ENCODE measurements at regions not wholly inside any gene's neighbourhood (a gene's known extent, or its start where the extent isn't known, plus 50 kb on each side); places are given as distances from the start of the nearest gene placed in this dataset.
A peak's percentile ranks its signal among the peaks of the same experiment; 100 is the strongest.
"Not testable (repeated sequence)": the region's sequence is repeated elsewhere in the genome, so short reads cannot be mapped to it uniquely, and the experiment has no call there.

DNA sequence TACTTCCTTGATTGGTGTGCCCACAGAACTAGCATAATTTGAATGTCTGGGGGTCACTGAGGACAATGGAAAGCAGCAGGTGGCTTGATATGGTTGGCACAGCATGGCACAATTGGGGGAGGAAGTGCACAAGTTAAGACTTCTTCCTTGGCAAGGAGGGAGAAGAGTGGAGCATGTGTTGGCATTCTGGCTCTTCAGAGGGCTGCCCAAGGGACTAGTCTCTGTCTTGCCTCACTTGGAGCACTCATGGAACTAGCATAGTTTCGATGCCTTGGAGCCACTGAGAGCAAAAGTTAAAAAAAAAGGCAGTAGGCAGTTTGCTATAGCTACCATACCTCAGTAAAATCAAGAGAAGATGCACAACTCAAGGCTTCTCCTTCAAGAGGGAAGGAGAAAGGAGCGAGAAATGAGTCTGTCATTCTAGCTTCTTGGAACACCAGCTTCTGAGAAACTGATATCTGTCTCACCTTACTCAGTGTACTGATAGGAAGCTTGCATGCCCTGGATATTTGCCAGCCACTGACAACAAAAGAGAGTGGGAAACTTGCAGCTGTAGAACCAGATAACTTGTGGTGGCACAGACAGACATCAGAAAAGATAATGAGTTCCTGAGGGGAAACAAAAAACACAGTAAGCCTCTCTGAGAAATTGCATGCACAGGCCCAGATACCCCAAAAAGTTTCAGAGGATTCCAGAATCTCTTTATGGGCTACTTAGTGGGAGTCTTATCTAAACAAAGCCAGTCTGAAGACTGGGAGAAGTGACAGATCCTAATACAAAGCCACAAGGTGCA lies 207.5 kb upstream of the SAMSN1 start:
- DNase-seq = no peak

DNA sequence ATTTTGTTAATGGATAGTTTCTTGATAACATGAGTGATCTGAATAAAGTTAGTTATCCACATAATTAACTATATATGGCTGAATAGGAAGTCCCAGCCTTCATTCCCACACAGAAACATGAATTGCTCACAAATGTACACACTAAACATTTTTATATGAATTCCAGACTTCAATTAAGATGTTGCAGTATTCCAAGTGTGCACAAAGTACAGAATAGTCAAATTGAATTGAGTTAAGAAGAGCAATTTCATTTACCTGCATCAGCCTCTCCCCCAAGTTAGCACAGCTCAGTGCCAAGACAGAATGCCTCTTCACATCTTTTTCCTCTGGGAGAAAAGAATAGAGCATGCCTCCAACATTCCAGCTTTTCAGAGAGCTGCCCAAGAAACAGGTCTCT lies 207.0 kb upstream of the SAMSN1 start:
- DNase-seq = no peak

DNA sequence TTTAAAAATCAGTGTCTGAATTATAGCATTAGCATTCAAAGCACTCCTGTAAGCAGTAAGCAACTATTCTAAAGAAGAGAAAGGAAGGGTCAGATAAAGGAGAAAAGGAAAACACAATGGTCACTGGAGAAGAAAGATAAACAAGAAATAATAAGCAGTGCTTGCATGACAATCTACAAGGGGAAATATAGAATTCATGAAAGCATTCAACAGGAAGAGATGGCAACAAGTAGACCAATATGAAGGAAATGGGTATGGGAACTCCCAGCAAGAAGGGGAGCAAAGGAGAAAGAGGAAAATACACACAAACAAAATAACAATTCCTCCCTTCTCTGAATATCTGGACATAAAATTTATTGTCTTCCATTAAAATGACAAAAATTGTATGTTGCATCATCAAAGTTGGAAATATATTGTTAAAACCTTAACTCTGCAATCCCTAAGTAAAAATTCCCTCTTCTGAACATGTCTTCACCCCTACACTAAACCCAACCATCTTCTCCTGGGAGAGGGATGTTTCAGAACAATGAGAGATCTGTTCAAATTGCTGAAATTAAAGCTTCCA lies 206.3 kb upstream of the SAMSN1 start:
- DNase-seq = no peak

DNA sequence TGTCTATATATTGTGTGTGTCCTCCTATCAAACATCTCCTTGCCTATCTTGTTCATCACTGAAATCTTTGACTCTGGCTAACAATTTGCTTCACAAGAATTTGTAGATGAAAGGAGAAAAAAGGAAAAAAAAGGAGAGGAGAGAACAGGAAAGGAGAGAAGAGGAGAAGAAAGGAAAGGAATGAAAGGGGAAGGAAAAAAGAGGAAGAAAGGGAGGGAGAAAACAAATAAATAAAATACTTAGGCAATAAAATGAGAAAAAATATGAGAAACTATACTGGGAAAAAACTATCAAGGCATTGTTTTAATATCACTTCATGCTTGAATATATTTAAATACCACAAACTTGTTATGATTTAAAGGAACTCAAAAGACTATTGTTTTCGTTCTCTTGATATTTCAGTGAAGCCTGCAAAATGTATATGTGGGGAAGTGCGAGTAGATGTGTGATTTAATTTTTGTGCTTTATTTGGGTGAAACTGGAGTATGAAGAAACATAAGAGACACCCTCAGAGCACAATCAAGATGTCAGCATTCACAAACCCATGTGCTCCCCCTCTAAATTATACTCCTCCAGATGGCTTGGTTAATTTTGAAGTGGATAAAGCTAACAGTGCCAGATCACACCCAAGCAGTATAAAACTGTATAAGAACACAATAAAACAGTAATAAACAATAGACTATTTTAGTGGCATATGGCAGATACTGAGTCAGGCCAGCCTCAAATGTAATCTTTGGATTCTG lies 205.7 kb upstream of the SAMSN1 start:
- DNase-seq = no peak

DNA sequence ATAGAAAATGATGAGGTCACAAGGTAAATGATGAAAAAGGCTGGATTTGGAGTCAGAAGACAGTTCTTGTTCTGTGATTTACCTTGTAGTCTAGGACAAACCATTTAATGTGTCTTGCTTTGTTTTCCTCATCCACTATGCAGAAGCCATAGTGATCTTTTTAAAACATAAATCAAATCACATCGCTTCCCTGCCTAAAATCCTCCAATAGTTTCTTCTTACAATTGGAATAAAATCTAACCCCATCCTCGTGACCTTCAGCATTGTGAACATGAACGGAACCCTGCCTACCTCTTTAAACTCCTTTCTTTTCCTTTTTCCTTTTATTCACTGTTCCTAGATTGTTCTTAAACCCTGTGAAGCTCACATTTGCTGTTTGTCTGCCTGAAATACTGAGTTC lies 204.9 kb upstream of the SAMSN1 start:
- DNase-seq = no peak

DNA sequence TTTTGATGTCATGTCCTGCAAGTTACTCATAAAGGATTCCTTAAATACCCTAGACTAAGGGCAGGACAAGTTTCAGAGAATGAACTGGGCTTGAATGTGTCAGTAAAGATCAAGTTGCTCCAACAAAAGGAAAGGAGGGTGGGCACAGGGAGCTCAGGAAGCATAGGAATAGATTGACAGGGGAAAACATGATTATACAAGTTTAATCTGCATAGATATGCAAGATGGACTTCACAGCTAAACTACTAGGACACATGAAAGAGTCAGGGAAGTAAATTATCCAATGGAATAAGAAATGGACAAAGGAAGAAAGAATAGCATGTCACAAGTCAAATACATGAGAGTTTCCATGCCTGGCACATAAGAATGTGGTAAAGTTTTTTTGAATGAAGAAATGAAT lies 203.9 kb upstream of the SAMSN1 start:
- no peak for DNase-seq

DNA sequence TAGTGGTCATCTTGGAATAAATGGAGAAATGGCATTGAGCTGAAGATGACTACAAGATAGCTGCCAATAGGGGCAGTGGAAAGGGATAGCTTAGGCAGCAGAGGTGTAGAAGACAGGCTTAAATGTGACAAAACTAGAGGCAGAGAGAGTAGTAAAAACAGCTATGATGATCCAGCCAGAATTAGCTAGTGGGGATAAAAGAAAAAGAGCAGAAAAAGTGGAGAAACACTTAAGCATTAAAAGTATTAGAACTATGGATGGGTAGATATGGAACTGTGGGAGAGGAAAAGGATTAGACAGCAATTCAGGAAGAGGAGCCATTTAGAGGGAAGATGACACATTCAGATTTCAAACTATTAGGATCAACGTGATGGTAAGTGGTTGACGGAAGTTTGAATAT lies 202.5 kb upstream of the SAMSN1 start:
- no peak for DNase-seq

DNA sequence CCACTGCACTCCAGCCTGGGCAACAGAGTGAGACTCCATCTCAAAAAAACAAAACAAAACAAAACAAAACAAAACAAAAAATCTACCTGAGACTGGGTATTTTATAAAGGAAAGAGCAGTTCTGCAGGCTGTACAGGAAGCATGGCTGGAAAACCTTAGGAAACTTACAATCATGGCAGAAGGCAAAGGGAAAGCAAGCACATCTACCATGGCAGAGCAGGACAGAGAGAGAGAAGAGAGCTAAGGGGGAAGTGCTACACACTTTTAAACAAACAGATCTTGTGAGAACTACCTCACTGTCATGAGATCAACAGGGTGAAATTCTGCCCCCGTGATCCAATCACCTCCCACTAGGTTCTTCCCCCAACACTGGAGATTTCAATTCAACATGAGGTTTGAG lies 198.3 kb upstream of the SAMSN1 start:
- DNase-seq = no peak

DNA sequence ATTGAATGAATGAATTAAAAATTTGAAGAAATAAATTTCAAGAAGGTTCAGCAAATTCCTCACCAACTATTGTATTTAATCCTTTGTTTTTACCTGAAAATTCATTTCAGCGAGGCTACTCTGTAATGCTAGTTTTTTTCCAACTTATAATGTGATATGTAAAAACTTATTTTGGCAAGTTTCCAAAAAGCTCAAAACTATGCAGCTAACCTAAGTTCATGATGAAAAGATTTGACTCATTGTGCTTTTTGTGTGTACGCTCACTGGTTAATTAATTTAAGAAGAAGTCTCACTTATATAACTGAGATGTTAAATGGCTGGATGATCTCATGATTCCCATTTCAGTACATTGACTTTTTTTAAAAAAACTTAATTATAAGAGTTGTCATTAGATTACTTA lies 196.0 kb upstream of the SAMSN1 start:
- DNase-seq = no peak

DNA sequence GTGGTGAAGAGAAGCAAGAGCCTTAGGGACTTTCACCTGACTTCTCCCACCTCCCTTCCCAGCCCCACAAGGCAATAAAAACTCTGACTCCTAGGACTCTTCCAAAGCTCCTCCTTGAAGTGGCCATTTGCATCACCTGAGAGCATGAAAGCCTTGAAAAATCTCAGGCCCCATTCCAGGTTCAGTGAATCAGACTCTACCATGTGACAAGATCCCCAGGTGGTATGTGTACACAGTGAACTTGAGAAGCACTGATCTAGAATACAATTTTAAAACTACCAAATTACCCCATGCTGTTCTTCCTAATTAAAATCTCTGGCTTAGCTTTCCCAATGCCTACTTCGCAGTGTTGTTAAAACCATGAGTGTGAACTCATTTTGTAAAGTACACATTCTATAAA lies 195.1 kb upstream of the SAMSN1 start:
- DNase-seq = no peak

DNA sequence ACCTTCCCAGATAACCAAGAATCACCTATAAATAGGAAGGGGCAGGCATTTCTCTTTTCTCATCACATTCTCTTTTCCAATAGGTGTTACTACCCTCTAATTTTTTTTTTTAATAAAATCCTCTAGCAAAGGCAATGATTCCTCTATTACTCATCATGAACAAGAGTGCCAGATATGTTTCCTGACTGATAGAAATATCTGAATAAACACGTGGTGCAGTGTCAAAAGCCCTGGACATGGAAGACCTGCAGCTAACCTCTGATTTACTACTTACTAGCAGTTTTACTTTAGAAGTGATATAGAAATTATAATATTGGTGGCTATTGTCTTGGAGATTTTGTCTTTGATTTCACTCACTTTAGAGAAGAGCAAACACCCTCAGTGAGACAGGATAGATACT lies 194.6 kb upstream of the SAMSN1 start:
- no peak for DNase-seq

DNA sequence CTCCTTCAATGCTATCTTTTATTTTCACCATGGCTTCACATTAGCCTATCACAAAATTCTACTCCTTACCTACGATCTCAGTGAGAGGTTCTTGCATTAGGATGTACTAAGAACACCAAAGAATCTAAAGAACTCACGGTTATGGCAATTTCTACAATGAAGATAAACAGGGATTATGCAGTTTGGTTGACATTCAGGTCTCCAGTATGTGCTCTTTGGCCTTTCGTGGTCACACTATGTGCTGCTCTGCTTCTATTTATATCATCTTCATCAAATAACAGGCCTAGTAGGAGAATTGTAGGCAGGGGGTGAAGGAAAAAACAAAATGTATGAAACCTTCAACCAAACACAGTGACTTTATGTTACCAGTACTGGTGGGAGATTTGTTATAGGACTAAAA lies 194.0 kb upstream of the SAMSN1 start:
- no peak for DNase-seq

DNA sequence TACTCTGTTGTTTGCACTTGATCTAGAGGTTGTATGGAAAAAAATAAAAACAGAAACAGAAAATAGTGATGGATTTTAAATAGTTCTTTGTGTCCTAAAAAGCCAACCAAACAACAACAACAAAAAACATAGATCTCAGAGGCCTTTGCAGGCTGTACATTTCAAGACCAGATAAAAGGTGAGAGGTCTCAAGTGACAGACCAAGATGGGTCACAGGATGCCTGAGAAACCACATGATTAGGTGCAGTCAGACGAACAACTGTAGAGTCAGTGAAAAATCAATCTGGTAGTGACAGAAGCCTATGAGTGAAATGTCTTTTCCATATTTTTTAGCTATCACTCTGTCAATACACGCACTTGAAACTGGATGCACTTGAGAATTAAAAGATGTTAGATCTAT lies 193.5 kb upstream of the SAMSN1 start:
- no peak for DNase-seq

DNA sequence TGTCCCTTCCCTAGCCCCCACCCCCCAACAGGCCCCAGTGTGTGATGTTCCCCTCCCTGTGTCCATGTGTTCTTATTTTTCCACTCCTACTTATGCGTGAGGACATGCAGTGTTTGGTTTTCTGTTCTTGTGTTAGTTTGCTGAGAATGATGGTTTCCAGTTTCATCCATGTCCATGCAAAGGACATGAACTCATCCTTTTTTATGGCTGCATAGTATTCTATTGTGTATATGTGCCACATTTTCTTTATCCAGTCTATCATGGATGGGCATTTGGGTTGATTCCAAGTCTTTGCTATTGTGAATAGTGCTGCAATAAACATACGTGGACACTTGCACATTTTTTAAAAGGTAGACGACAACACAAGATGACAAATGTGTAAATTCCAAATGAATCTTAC lies 192.5 kb upstream of the SAMSN1 start:
- not testable (repeated sequence) for DNase-seq

DNA sequence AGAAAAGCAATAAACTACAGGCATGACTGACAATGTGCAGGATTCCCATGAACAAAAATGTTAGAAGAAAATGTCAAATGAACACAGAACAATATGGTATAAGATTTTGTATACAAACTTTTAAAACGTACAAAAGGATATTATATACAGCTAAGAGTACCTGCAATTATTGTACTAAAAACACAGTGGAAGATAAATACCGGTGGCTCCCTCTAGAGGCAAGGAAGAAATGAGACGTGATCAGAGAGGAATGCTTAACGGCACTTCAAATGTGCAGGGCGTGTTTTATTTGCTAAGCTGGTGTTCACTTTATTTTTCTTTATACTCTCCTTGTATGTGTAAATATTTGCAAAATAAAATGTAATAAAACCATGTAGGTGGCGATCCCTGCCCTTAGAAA lies 191.8 kb upstream of the SAMSN1 start:
- DNase-seq = peak; percentile 16

DNA sequence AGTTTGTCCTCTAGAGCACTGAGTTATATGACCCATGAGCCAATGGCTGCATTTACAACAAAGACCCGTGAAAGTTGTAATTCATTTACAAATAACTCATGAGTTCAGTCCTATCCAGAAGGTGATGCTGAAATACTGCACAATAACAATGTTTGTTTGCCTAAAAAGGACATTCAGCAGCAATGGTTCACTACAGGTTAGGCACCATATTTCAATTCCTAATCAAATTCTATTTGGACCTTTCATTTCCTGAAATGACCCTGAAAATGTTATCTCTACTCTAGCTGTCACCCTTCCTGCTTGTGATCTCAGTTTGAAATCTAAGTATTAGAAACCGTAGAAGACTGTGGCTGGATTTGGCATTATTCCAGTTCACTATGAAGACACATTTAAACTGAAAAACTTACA lies 191.2 kb upstream of the SAMSN1 start:
- DNase-seq = no peak

DNA sequence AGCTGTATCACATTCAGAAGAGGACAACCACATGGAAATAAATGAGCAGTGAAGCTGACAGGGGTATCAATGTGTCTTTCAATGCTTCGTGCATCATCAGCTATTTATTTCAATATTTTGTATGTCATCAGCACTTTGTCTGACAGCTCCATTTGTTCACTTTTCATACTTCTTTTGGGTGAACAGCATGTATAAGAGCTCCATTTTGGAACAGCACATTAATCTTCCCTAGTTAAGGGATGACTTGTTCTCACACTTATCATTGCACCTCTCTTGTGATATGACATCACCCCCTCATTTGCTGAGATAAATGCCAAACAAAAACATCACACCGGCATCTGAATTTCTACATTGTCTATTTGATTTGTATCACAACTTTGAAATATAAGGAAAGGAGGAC lies 190.6 kb upstream of the SAMSN1 start:
- DNase-seq = no peak

DNA sequence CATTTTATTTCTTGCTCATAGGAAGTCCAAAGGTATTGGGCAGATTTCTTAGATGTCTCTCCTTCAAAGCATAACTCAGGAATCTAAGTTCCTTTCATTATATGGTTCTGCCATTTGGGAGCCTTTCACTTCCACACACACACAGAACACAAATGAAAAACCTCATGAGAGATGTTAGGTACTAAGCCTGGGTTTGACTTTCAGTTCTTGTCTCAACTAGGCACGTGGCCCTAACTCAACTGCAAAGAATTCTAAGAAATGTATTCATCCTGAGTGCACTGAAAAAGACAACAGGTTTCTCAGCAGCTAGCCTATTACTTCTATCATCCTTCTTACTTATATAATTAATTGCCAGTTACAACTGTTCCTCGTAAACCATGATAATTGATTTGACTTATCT lies 190.0 kb upstream of the SAMSN1 start:
- DNase-seq = no peak

DNA sequence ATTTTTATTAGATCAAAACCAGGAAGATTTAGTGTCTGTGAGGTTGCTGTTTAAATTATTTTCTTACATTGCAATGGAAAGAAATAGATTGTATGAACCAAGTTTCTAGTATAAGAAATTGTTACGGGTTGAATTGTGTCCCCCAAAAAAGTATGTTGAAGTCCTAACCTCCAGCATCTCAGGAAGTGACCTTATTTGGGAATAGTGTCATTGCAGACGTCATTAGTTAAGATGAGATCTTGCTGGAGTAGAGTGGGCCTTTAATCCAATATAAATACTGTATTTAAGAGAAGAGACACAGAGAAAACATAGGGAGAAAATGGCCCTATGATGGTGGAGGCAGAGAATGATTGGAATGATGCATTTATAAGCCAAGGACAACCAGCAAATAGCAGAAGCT lies 188.7 kb upstream of the SAMSN1 start:
- DNase-seq = no peak

DNA sequence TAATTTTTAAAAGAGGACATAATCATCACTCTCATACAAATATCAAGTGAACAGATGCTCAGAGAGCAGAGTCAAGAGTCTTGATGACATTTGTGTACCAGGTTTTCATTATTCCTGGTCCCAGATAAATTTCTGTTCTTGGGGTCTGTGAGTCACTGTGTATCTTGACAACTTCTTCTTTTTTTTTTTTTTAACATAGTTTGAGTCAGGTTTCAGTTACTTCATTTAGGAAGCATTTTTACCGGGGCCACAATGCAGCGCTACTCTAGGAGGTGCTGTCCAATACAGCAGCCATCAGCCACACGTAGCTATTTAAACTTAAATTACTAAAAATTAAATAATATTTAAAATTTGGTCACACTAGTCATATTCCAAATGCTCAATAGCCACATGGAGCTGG lies 188.1 kb upstream of the SAMSN1 start:
- DNase-seq = no peak

DNA sequence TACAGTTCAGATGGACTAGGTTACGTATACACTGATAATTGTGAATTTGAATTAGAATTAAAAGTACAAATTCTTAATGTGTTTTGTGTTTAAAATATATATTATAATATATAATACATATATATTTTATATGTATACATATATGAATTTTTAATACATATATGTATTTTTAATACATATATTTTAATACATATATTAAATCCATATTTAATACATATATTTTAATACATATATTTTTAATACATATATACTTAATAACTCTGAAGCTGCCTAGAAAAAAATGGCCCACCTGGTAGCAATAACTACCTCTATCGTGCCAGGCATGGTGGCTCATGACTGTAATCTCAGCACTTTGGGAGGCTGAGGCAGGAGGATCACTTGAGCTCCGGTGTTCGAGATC lies 179.1 kb upstream of the SAMSN1 start:
- no peak for DNase-seq

DNA sequence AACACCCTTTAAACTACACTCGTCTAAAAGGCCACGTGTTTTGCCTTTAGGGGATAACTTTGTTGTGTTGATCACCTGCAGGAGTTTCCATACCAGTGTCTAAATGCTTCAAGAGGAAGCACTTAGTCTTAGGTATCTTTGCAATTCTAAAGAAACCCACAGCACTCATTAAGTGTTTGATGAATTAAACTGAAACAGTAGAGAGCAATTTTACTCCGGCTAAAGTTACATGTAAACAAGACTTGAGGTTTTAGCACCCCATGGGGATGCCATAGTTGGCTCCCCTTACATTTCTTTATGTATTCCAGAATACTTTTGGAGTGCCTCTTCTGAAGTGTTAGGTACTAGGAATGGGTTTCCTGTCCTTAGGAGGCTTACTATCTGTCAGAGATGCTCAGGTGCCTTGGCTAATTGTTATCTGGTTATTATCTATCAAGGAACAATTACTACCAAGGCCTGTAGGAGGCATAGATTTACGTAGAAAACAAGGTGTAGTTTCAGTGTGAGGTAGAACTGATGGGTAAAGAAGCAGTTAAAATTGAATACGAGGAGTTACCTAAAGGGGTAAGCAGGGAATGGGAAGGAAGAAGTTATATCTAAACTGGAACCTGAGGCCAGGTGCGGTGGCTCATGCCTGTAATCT lies 176.8 kb upstream of the SAMSN1 start:
- DNase-seq = no peak

DNA sequence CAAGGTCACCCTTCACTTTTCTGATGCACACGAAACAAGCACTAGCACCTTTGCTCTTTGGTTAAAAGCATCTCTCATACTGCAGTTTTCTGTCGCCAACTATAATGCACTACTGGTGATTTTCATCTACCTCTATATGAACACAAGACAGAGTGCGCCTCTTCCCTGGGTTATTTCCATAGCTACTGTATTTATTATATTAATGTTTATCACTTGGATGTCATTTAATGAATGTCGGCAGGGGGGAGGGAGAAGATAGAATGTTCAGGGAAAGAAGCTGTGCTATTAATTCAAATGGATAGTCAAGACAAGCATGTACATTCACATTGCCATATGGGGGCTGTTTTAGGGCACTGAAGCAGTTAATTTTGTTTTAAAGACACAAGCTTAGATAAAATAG lies 174.1 kb upstream of the SAMSN1 start:
- no peak for DNase-seq

DNA sequence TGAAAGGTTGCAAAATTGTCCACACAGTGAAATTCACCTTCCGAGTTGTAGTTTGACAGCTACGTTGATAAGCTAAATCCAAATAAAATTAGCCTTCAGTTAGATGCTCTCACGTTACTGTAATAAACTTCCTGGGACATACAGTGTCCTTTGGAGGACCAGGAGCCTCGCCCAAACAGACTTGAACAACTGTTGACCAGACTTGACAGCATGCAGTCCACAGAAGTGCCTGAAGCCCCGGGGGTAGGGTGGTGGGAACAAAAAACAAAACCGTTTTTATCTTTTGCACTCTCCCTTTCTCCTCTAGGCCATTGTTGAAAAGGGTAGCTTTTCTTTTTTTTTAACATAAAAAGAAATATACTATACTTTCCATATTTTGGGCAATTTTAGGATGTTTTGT lies 172.8 kb upstream of the SAMSN1 start:
- no peak for DNase-seq

All from HCEC 1CT (cell line).